Glutamatergic neuron (in vitro differentiated cells): ENCODE measurements at regions not wholly inside any gene's neighbourhood (a gene's known extent, or its start where the extent isn't known, plus 50 kb on each side); places are given as distances from the start of the nearest gene placed in this dataset.

Experiments
- DNase-seq: peaks from one replicate; pipeline ENCODE4 v3.0.0; 2022
- H3K27ac Mint-ChIP-seq: one replicate; pipeline ENCODE4 v1.8.0; 2020; ENCODE audit warnings: mild to moderate bottlenecking, mixed read lengths, inconsistent platforms; ENCODE audit not compliant: unreplicated experiment
- H3K27me3 Mint-ChIP-seq: one replicate; pipeline ENCODE4 v1.8.0; 2020; ENCODE audit warnings: mild to moderate bottlenecking, moderate library complexity, mixed read lengths, inconsistent platforms; ENCODE audit not compliant: unreplicated experiment
- H3K36me3 Mint-ChIP-seq: one replicate; pipeline ENCODE4 v1.8.0; 2020; ENCODE audit warnings: mild to moderate bottlenecking, mixed read lengths, inconsistent platforms; ENCODE audit not compliant: unreplicated experiment
- H3K4me1 Mint-ChIP-seq: one replicate; pipeline ENCODE4 v1.8.0; 2020; ENCODE audit warnings: mild to moderate bottlenecking, low read depth, mixed read lengths, inconsistent platforms; ENCODE audit not compliant: unreplicated experiment
- H3K4me3 Mint-ChIP-seq: one replicate; pipeline ENCODE4 v1.8.0; 2020; ENCODE audit warnings: mild to moderate bottlenecking, mixed read lengths, inconsistent platforms; ENCODE audit not compliant: unreplicated experiment
- H3K9me3 Mint-ChIP-seq: one replicate; pipeline ENCODE4 v1.8.0; 2020; ENCODE audit warnings: mild to moderate bottlenecking, moderate library complexity, mixed read lengths, inconsistent platforms; ENCODE audit not compliant: unreplicated experiment
- CTCF ChIP-seq: fragments of 200-600 bp; sonication (generic); IDR thresholded peaks from one replicate; pipeline ENCODE4 v1.5.0; 2021; ENCODE audit not compliant: partially characterized antibody, unreplicated experiment

GRCh38 chr7:93014410-93014809, 103.4 kb downstream of the SAMD9 start:
- no peak for DNase-seq
- Mint-ChIP-seq H3K27ac (no peak overlapping the region), H3K4me1 (peaks cover 2% of the 10 kb centered on the region), H3K27me3 (peaks cover 2% of the 10 kb centered on the region), H3K4me3 (no peak overlapping the region), H3K9me3 (no peaks in the 10 kb centered on the region), H3K36me3 (no peaks in the 10 kb centered on the region)
- TF ChIP-seq CTCF, result no peak

- H3K4me3 Mint-ChIP-seq, result no peak overlapping the region
- peaks cover 5% of the 10 kb centered on the region for H3K4me1 Mint-ChIP-seq
- DNase-seq, result no peak
- no peaks in the 10 kb centered on the region for H3K36me3 Mint-ChIP-seq
- no peaks in the 10 kb centered on the region for H3K9me3 Mint-ChIP-seq
- TF ChIP-seq CTCF, result no peak
- no peak overlapping the region for H3K27ac Mint-ChIP-seq
- H3K27me3 Mint-ChIP-seq, result peaks cover 2% of the 10 kb centered on the region
Measured at GRCh38 chr7:93013446-93014061, 104.2 kb downstream of the SAMD9 start.

GRCh38 chr7:93011351-93012294, 106.2 kb downstream of the SAMD9 start:
- no peak for TF ChIP-seq CTCF
- Mint-ChIP-seq H3K27ac (no peak overlapping the region), H3K4me1 (peaks cover 5% of the 10 kb centered on the region), H3K4me3 (no peak overlapping the region), H3K27me3 (peaks cover 2% of the 10 kb centered on the region), H3K9me3 (no peaks in the 10 kb centered on the region), H3K36me3 (no peaks in the 10 kb centered on the region)
- DNase-seq, result no peak

GRCh38 chr7:93008833-93009232, 108.9 kb downstream of the SAMD9 start:
- Mint-ChIP-seq H3K9me3 (no peaks in the 10 kb centered on the region), H3K4me3 (no peak overlapping the region), H3K27me3 (no peaks in the 10 kb centered on the region), H3K4me1 (peaks cover 3% of the 10 kb centered on the region), H3K36me3 (no peaks in the 10 kb centered on the region), H3K27ac (no peak overlapping the region)
- no peak for TF ChIP-seq CTCF
- no peak for DNase-seq
